ENCODE measurements at regions not wholly inside any gene's neighbourhood (a gene's known extent, or its start where the extent isn't known, plus 50 kb on each side); places are given as distances from the start of the nearest gene placed in this dataset.
"Not testable (repeated sequence)": the region's sequence is repeated elsewhere in the genome, so short reads cannot be mapped to it uniquely, and the experiment has no call there.

- DNase-seq (ENCODE audit: low read depth in 2 of 2): no peak
These were observed 246.8 kb upstream of the STT3B start for GRCh38 chr3:31285833-31286486.

GRCh38 chr3:31288224-31288623 is 244.5 kb upstream of the STT3B start:
- no peak for DNase-seq (ENCODE audit: low read depth in 2 of 2)

DNA sequence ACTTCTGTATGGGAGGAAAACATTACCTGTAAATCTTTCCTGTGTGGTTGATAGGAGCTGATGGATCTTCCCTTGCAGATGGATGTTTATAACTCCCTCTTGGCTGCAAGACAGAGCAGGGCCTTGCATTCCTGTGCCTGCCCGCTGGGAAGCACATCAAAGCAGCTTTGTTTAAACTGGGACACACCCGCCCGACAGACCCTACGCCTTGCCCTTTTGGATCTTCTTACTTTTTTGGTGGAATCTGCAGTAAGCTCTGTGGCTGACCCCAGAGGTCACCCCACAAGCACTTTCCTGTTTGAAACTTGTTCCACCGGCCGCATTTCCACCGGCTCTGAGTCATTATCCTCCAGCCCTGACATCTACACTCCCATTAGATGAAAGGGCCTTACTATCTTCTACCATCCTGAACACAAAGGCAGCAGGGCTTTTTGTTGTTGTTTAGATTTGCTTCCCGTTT is 244.1 kb upstream of the STT3B start:
- peak in 1 of 2 donors; percentile 15 for DNase-seq (ENCODE audit: low read depth in 2 of 2)

GRCh38 chr3:31289584-31289983 is 243.1 kb upstream of the STT3B start:
- DNase-seq (ENCODE audit: low read depth in 2 of 2): no peak

DNA sequence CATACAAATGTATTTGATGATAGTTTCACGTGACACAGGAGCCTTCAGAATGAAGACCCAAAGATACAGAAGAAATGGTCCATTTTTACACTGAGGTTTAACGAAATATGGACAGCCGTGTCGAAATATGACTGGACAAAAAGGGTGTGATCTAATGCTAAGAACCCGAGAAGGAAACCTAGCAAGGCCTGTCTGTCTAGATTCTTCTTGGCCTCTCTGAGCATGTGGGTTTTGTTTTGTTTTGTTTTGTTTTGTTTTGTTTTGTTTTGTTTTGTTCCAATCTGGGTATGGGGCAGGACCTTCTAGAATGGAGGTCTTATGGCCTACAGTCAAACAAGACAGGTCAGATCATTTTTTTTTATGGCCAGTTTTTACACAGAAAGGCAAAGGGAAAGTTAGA is 242.7 kb upstream of the STT3B start:
- DNase-seq (ENCODE audit: low read depth in 2 of 2): no peak

DNA sequence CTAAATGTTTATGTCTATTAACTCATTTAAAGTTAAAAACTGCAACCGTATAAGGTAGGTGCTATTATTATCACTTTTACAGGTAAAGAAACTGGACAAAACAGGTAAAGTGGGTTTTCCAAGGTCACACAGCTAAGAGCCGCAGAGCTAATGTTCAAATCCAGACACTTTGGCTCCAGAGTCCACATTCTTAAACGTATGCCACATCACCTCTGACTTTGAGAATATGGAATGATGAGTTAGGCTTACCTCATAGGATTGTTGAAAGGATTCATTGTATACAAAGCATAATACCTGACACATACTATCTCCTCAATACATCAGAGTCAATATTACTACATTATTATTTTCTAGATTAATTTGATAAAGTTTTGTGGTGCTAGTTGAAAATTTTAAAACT is 240.9 kb upstream of the STT3B start:
- DNase-seq (ENCODE audit: low read depth in 2 of 2): no peak

DNA sequence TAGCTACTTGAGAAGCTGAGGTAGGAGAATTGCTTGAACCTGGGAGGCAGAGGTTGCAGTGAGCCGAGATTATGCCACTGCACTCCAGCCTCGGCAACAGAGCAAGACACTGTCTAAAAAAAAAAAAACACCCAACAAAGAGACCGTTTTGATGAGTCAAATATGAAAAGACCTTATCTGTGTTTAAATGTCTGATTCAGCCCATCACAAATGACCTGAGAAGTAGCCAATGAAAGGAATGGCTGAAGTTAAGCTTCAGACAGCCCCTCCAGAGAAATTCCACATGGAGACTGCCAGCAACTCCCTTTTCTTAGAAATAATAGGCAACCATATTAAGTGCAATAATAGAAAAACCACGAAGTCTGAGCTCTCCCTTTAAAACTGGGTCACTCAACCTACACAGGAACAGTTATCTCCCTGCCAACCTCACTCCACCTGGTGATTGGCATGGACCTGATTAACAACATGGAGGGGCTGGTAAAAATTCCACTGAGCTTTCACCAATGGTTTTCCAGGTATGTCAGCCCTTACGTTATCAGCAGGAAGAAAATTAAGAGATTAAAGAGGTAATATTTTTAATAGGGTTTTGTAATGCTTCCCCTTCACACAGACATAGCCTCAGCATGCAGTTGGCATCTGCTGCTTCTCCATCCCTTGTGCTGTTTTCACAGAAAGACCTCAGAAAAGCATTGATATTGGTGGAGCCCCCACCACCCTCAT is 238.1 kb upstream of the STT3B start:
- DNase-seq (ENCODE audit: low read depth in 2 of 2): no peak

DNA sequence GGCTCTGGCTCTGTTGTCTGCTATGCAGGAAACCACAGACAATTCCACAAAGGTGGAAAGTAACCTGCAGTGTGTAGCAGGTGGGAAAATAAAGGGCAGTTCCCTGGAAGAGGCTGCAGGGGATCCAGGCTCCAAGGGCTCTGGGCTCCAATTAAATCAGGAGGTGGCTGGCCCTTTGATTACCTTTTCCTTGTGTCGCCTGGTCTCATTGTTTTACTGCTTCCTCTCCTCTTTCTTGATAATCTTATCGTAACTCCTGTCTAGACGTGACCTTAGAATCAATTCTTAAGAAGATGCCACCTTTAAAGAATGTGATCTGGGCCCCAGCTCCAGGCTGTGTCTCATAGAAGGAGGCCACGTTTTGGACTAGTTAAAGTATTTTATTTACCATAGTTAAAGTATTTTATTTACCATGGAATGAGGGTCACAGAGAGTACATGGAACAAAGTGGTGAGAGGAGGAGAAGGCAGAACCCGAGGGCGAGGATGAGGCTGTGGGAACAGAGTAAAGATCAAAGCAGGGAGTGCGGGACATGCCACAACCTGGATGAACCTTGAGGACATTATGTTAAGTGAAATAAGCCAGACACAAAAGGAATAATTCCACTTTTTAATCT is 237.5 kb upstream of the STT3B start:
- DNase-seq (ENCODE audit: low read depth in 2 of 2): no peak

GRCh38 chr3:31297726-31298298 is 234.9 kb upstream of the STT3B start:
- no peak for DNase-seq (ENCODE audit: low read depth in 2 of 2)

- no peak for DNase-seq (ENCODE audit: low read depth in 2 of 2)
These were observed 232.0 kb upstream of the STT3B start for GRCh38 chr3:31300456-31301443.

- DNase-seq (ENCODE audit: low read depth in 2 of 2): no peak
These were observed 230.4 kb upstream of the STT3B start for GRCh38 chr3:31302343-31302742.

DNA sequence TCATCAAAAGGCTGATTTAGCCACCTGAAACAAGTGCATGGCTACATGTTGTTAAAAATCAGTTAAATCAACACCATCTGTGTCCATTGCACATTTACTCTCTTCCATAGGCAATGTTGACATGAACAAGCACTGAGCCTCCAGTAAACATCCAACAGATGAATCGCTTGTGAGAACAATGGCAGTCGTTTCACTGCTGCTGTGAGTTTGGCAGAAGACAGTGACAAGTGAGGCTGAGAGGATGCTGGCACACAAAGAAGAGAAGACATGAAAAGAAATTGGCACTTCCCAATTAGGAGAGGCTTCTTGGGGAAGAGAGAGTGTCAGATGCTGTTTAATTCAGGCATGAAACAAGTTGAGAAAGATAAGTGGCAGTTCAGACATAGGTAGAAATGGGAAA is 227.4 kb upstream of the STT3B start:
- DNase-seq (ENCODE audit: low read depth in 2 of 2): no peak

- no peak for DNase-seq (ENCODE audit: low read depth in 2 of 2)
These were observed 225.5 kb upstream of the STT3B start for GRCh38 chr3:31307131-31307785.

DNA sequence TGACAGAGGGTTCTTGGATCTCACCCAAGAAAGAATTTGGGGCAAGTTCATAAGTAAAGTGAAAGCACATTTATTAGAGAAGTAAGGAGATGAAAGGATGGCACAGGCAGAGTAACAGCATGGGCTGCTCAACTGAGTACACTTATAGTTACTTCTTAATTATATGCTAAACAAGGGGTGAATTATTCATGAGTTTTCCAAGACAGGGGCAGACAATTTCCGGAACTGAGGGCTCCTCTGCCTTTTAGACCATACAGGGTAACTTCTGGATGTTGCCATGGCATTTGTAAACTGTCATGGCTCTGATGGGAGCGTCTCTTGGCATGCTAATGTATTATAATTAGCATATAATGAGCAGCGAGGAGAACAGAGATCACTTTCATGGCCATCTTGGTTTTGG is 221.2 kb upstream of the STT3B start:
- no peak for DNase-seq (ENCODE audit: low read depth in 2 of 2)

- DNase-seq (ENCODE audit: low read depth in 2 of 2): no peak
These were observed 220.3 kb upstream of the STT3B start for GRCh38 chr3:31312400-31312799.

DNA sequence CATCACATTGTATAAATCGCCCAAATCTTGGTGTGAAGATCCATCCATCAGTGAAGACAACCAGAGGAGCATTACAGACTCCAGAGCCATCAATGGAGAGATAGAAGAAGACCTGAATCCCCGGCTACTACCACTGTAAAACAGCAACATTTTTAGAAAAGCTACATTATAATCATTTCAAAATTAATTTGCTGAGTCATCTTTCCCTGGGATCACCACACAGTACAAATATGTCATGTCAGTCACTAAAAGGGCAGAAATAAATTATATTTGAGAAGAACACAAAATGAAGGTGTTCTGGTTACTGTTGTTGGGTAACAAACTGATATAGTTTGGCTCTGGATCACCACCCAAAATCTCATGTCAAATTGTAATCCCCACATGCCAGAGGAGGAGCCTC is 218.5 kb upstream of the STT3B start:
- DNase-seq (ENCODE audit: low read depth in 2 of 2): no peak

DNA sequence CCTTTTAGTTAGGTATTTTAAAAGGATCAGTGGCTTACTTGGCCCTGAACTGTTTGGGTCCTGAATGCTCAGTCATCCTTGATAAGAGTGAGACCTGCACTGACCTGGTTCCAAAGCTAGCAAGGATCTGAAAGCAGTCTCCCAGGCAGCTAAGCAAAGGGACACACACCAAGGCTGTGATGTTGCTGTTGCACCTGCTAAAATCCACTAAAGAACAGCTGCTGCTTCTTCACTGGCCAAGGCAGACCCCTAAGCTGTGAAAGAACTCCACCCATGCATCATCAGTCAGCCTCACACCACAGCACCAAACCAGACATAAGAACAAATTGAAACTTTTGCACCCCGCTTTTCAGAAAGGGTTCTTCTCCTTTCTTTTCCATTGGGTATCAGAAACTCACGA is 213.4 kb upstream of the STT3B start:
- DNase-seq (ENCODE audit: low read depth in 2 of 2): no peak

DNA sequence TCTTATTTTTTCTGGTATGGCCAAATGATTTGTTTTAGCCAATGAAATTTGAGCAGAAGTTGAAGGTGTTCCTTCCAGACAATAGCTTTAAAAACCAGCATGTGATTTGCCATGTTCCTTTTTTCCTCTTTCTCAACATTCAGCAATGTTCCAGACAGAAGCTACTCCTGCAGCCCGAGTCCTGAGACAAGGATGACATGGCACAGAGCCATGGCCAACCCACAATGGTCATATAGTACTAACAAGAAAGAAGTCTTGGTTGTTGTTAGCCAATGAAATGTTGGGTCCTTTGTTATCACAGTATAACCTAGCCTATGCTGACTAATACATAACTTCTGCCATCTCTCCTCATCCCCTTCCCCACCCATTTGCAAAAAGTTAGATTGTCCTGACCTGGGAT is 211.1 kb upstream of the STT3B start:
- DNase-seq (ENCODE audit: low read depth in 2 of 2): no peak

DNA sequence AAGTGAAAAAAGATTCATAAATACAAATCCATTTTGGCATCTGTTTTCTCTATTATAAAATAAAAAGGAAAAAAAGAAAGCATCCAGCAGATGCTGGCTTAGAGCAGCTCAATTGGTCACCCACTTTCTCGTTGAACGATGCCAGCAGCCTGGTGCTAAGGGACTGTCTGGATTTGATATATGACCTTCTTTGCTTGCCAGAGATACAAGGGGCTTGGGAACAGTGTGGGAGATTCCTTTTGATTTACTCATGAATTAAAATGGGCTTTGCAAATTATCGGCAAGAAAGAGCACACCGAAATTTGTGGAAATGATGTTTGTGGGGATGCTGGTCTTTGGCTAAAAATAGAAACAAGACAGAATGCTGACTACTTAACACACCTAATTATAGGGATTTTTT is 210.3 kb upstream of the STT3B start:
- DNase-seq (ENCODE audit: low read depth in 2 of 2): no peak

GRCh38 chr3:31327826-31328357 is 204.8 kb upstream of the STT3B start:
- not testable (repeated sequence) for DNase-seq (ENCODE audit: low read depth in 2 of 2)

DNA sequence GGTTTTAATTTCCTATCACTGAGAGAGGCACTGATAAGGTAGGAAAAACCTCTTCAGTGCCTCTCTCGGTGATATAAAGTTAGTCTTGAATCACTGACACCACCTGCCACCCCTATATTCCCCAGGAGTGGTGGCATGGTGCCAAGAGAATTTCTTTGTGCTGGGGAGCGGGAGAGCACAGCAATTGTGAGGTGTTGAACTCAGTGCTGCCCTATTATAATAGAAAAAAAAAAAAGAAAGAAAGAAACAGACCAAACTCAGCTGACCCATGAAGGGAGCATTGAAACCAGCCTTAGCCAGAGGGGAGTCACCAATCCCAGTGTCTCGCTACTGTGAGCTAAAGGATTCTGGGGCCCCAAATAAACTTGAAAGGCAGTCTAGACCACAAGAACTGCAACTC is 201.4 kb upstream of the STT3B start:
- no peak for DNase-seq (ENCODE audit: low read depth in 2 of 2)

Measured in activated CD4-positive, alpha-beta T cell treated with anti-CD3 and anti-CD28 coated beads for 24 hours (primary cell).